SK-N-SH (cell line): ENCODE measurements at regions not wholly inside any gene's neighbourhood (a gene's known extent, or its start where the extent isn't known, plus 50 kb on each side); places are given as distances from the start of the nearest gene placed in this dataset.

Source experiments
- CHD2 ChIP-seq: fragments of 150-350 bp; IDR thresholded peaks from 2 replicates; pipeline ENCODE4 v1.6.1; 2018; ENCODE audit warnings: low read length; ENCODE audit not compliant: partially characterized antibody
- EZH2phosphoT487 ChIP-seq: fragments of 200-600 bp; sonication (generic); IDR thresholded peaks from 2 replicates; pipeline ENCODE4 v1.6.1; 2017; ENCODE audit warnings: low read depth, mixed run types, mild to moderate bottlenecking, antibody characterized with exemption, moderate library complexity, borderline replicate concordance
- POLR2AphosphoS5 ChIP-seq: IDR thresholded peaks from 2 replicates; pipeline ENCODE4 v1.6.1; 2012; ENCODE audit warnings: low read depth, low read length
- TF ChIP-seq, protein P1 (sequence below): fragments of 200-600 bp; sonication (generic); IDR thresholded peaks from 2 replicates; pipeline ENCODE4 v1.6.1; 2017; ENCODE audit warnings: antibody characterized with exemption, mild to moderate bottlenecking, moderate library complexity
- TF ChIP-seq, protein P2 (sequence below): IDR thresholded peaks from 2 replicates; pipeline ENCODE4 v1.4.0; 2012; ENCODE audit warnings: low read depth
- TF ChIP-seq, protein P3 (sequence below): IDR thresholded peaks from 2 replicates; pipeline ENCODE4 v1.6.1; 2012; ENCODE audit warnings: mild to moderate bottlenecking, low read depth, low read length, moderate library complexity

DNA sequence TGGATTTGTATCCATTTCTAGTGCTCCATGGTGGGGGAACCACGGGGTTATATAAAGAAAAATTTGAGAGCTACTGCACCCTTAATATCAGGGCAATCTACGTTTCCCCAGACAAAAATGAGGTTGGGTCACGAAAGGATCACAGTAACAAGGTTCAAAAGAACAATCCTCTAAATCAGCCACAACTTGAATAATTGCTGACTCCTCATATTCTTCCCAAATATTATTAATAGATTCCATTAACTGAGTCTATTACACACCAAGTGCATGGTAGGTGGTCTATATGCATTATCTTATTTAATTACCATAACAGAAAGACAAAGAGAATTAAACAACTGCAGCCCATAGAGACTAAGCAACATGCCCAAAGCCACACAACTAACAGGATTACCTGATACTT is 438.2 kb downstream of the ETNK1 start:
- TF ChIP-seq POLR2AphosphoS5 (no peak), EZH2phosphoT487 (no peak), CHD2 (no peak)
- TF ChIP-seq, protein P1, sequence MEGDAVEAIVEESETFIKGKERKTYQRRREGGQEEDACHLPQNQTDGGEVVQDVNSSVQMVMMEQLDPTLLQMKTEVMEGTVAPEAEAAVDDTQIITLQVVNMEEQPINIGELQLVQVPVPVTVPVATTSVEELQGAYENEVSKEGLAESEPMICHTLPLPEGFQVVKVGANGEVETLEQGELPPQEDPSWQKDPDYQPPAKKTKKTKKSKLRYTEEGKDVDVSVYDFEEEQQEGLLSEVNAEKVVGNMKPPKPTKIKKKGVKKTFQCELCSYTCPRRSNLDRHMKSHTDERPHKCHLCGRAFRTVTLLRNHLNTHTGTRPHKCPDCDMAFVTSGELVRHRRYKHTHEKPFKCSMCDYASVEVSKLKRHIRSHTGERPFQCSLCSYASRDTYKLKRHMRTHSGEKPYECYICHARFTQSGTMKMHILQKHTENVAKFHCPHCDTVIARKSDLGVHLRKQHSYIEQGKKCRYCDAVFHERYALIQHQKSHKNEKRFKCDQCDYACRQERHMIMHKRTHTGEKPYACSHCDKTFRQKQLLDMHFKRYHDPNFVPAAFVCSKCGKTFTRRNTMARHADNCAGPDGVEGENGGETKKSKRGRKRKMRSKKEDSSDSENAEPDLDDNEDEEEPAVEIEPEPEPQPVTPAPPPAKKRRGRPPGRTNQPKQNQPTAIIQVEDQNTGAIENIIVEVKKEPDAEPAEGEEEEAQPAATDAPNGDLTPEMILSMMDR = no peak
- TF ChIP-seq, protein P2, sequence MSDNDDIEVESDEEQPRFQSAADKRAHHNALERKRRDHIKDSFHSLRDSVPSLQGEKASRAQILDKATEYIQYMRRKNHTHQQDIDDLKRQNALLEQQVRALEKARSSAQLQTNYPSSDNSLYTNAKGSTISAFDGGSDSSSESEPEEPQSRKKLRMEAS = no peak
- TF ChIP-seq, protein P3, sequence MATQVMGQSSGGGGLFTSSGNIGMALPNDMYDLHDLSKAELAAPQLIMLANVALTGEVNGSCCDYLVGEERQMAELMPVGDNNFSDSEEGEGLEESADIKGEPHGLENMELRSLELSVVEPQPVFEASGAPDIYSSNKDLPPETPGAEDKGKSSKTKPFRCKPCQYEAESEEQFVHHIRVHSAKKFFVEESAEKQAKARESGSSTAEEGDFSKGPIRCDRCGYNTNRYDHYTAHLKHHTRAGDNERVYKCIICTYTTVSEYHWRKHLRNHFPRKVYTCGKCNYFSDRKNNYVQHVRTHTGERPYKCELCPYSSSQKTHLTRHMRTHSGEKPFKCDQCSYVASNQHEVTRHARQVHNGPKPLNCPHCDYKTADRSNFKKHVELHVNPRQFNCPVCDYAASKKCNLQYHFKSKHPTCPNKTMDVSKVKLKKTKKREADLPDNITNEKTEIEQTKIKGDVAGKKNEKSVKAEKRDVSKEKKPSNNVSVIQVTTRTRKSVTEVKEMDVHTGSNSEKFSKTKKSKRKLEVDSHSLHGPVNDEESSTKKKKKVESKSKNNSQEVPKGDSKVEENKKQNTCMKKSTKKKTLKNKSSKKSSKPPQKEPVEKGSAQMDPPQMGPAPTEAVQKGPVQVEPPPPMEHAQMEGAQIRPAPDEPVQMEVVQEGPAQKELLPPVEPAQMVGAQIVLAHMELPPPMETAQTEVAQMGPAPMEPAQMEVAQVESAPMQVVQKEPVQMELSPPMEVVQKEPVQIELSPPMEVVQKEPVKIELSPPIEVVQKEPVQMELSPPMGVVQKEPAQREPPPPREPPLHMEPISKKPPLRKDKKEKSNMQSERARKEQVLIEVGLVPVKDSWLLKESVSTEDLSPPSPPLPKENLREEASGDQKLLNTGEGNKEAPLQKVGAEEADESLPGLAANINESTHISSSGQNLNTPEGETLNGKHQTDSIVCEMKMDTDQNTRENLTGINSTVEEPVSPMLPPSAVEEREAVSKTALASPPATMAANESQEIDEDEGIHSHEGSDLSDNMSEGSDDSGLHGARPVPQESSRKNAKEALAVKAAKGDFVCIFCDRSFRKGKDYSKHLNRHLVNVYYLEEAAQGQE = no peak
